K562 (cell line): ENCODE measurements at regions not wholly inside any gene's neighbourhood (a gene's known extent, or its start where the extent isn't known, plus 50 kb on each side); places are given as distances from the start of the nearest gene placed in this dataset.

Experiments
- ATAC-seq: fragments of 200-7000 bp; cut with Tn5 transposase; 3 replicates; pipeline ENCODE4 v1.9.1; 2020; ENCODE audit warnings: moderate library complexity
- BruUV-seq: library from RNA; stranded (reverse); fragments of 400-500 nt; replicated peaks from 2 replicates; lab custom pipeline; 2021; lab: Mats Ljungman, UMichigan
- CTCF ChIA-PET: fragments of 300-600 bp; formaldehyde crosslinking; extraction: SDS; loops from one replicate; lab custom pipeline; 2021; ENCODE audit warnings: low intra/inter-chr PET ratio; lab: Yijun Ruan, JAX
- POLR2A ChIA-PET: fragments of 300-600, 350-650 bp; sonication (Branson Sonifier 250); formaldehyde crosslinking; extraction: SDS; loops from one replicate; lab custom pipeline; 2021; ENCODE audit warnings: antibody characterized with exemption, inconsistent platforms; lab: Yijun Ruan, JAX
- DNase-seq, 4 experiments: peaks; one replicate each; pipeline versions ENCODE4 v3.0.0 to v3.0.0-alpha.2; 2011 to 2018; ENCODE audit warnings: low spot score in 3 of 4, mixed read lengths in 3 of 4; ENCODE audit errors: extremely low read depth in 1 of 4
- FAIRE-seq: peaks from 2 replicates; lab custom pipeline; 2011; peaks lifted over from hg19 to GRCh38; lab: Jason Lieb, UNC
- H2AFZ ChIP-seq: 2 replicates; pipeline ENCODE4 v1.6.0; 2011; ENCODE audit warnings: low read depth, low read length, control low read depth, inconsistent platforms
- H3K27ac ChIP-seq: fragments of 200-600 bp; 3 replicates; pipeline ENCODE4 v1.8.0; 2011; ENCODE audit warnings: low read depth, mild to moderate bottlenecking, control low read depth, inconsistent platforms, low read length, moderate library complexity, mixed read lengths; ENCODE audit errors: extremely low read depth
- H3K27me3 ChIP-seq, 2 experiments: fragments of 300-600 bp in 1 of 2; 2 replicates in 1 of 2; 3 replicates in 1 of 2; pipeline versions ENCODE4 v1.6.0 to v1.8.0; 2011; ENCODE audit warnings: inconsistent platforms in 2 of 2, low read length in 2 of 2, mild to moderate bottlenecking in 1 of 2, mixed read lengths in 1 of 2, moderate library complexity in 1 of 2; ENCODE audit not compliant: control insufficient read depth in 2 of 2, insufficient read depth in 2 of 2
- H3K36me3 ChIP-seq: fragments of 300-600 bp; 3 replicates; pipeline ENCODE4 v1.8.0; 2011; ENCODE audit warnings: mild to moderate bottlenecking, low read length, inconsistent platforms; ENCODE audit not compliant: control insufficient read depth, insufficient read depth
- H3K4me1 ChIP-seq, 2 experiments: fragments of 200-600 bp in 1 of 2; replicated peaks in 1 of 2; 2 replicates in 1 of 2; 3 replicates in 1 of 2; pipeline versions ENCODE4 v1.5.1 to v1.8.0; 2011; ENCODE audit warnings: inconsistent platforms in 2 of 2, low read length in 2 of 2, mild to moderate bottlenecking in 1 of 2, mixed read lengths in 1 of 2, moderate library complexity in 1 of 2; ENCODE audit not compliant: control insufficient read depth in 2 of 2, insufficient read depth in 2 of 2
- H3K4me2 ChIP-seq: 2 replicates; pipeline ENCODE4 v1.6.1; 2011; ENCODE audit warnings: low read length, control low read depth, inconsistent platforms, mixed read lengths; ENCODE audit not compliant: insufficient read depth
- H3K4me3 ChIP-seq: fragments of 200-600 bp; sonication (generic), shearing (Covaris generic); 2 replicates; pipeline ENCODE4 v1.5.1; 2016; ENCODE audit warnings: control low read depth, inconsistent platforms
- H3K79me2 ChIP-seq: fragments of 200-600 bp; 3 replicates; pipeline ENCODE4 v1.8.0; 2011; ENCODE audit warnings: low read length, inconsistent platforms; ENCODE audit not compliant: control insufficient read depth, insufficient read depth
- H3K9ac ChIP-seq, 2 experiments: 2 replicates each; pipeline versions ENCODE4 v1.6.0 to v1.6.1; 2011; ENCODE audit warnings: low read depth in 2 of 2, low read length in 2 of 2, control low read depth in 1 of 2, inconsistent platforms in 1 of 2, mild to moderate bottlenecking in 1 of 2, mixed read lengths in 1 of 2; ENCODE audit not compliant: insufficient read depth in 1 of 2
- H3K9me1 ChIP-seq: one replicate; pipeline ENCODE4 v1.6.0; 2011; ENCODE audit warnings: inconsistent platforms, mild to moderate bottlenecking, low read length, moderate library complexity; ENCODE audit not compliant: control insufficient read depth, insufficient read depth
- H3K9me3 ChIP-seq: replicated peaks from 2 replicates; pipeline ENCODE4 v1.5.1; 2011; ENCODE audit warnings: low read depth, low read length, inconsistent platforms; ENCODE audit not compliant: control insufficient read depth, insufficient read depth
- H4K20me1 ChIP-seq: replicated peaks from 2 replicates; pipeline ENCODE4 v1.6.1; 2011; ENCODE audit warnings: low read length, inconsistent platforms, mixed read lengths; ENCODE audit not compliant: control insufficient read depth, insufficient read depth
- CUX1 ChIP-seq: fragments of 200-800 bp; sonication (Bioruptor generic); IDR thresholded peaks from 2 replicates; pipeline ENCODE4 v1.6.1; 2016; ENCODE audit warnings: missing genetic modification characterization, missing compliant biosample characterization
- DDX20 ChIP-seq: fragments of 450-650 bp; IDR thresholded peaks from 2 replicates; pipeline ENCODE4 v1.6.1; 2016; ENCODE audit warnings: missing genetic modification characterization, low read depth, mild to moderate bottlenecking, missing compliant biosample characterization, moderate library complexity
- HDAC1 ChIP-seq, 2 experiments: fragments of 450-650 bp; IDR thresholded peaks; 2 replicates each; pipeline ENCODE4 v1.6.1; 2016 to 2017; ENCODE audit warnings: inconsistent platforms in 1 of 2, mild to moderate bottlenecking in 1 of 2, moderate library complexity in 1 of 2
- KDM1A ChIP-seq, 2 experiments: fragments of 450-650 bp; IDR thresholded peaks; 2 replicates each; pipeline ENCODE4 v1.6.1; 2016; ENCODE audit warnings: mild to moderate bottlenecking in 2 of 2
- NCOA2 ChIP-seq, 2 experiments: fragments of 450-650 bp; IDR thresholded peaks; 2 replicates each; pipeline ENCODE4 v1.6.1; 2018; ENCODE audit warnings: mild to moderate bottlenecking in 2 of 2, moderate library complexity in 1 of 2; ENCODE audit not compliant: partially characterized antibody in 2 of 2
- PRDM10 ChIP-seq: fragments of 450-650 bp; IDR thresholded peaks from 2 replicates; pipeline ENCODE4 v1.6.1; 2018; ENCODE audit not compliant: partially characterized antibody
- PRPF4 ChIP-seq: fragments of 200-400 bp; formaldehyde crosslinking; IDR thresholded peaks from one replicate; pipeline ENCODE4 v1.6.1; 2017; ENCODE audit warnings: low read length, low read depth, mild to moderate bottlenecking; ENCODE audit not compliant: insufficient read depth, poor library complexity, severe bottlenecking
- RFX7 ChIP-seq: fragments of 250-450 bp; sonication (Bioruptor Pico); IDR thresholded peaks from 2 replicates; pipeline ENCODE4 v1.5.1; 2021; ENCODE audit warnings: mild to moderate bottlenecking
- SNRNP70 ChIP-seq: fragments of 200-400 bp; formaldehyde crosslinking; optimal IDR thresholded peaks from 2 replicates; pipeline ENCODE3; 2017; ENCODE audit warnings: low read depth, low read length
- TCFL5 ChIP-seq: fragments of 250-450 bp; sonication (Bioruptor Pico); conservative IDR thresholded peaks from 2 replicates; pipeline ENCODE4 v1.6.1; 2021; ENCODE audit warnings: mild to moderate bottlenecking, moderate library complexity, matching md5 sums
- U2AF2 ChIP-seq: fragments of 200-400 bp; formaldehyde crosslinking; optimal IDR thresholded peaks from 2 replicates; pipeline ENCODE3; 2017; ENCODE audit warnings: low read depth, mild to moderate bottlenecking, low read length
- ZNF408 ChIP-seq: fragments of 250-450 bp; sonication (Bioruptor Pico); IDR thresholded peaks from 2 replicates; pipeline ENCODE4 v1.4.0; 2020; ENCODE audit warnings: low read depth, mild to moderate bottlenecking, moderate library complexity
- ZNF41 ChIP-seq: fragments of 250-450 bp; sonication (Bioruptor Pico); conservative IDR thresholded peaks from 2 replicates; pipeline ENCODE4 v1.4.0; 2020; ENCODE audit warnings: mild to moderate bottlenecking
- ZNF696 ChIP-seq: fragments of 250-450 bp; sonication (Bioruptor Pico); conservative IDR thresholded peaks from 2 replicates; pipeline ENCODE4 v1.4.0; 2020; ENCODE audit warnings: mild to moderate bottlenecking, moderate library complexity
- WGBS: fragments of 100-300 bp; shearing (Covaris generic); methylation state at CpG from one replicate; pipeline ENCODE4 v1.1.6; 2016; ENCODE audit warnings: low coverage, mixed read lengths; ENCODE audit not compliant: insufficient coverage; ENCODE audit errors: missing lambda C conversion rate; 5-methylcytosine and 5-hydroxymethylcytosine counted together
- in situ Hi-C: fragments of 300-500 bp; cut with MboI; formaldehyde crosslinking; loops from 4 replicates; pipeline ENCODE4 v1.15.0; 2018; ENCODE audit warnings: inconsistent platforms, mixed read lengths
- intact Hi-C: fragments of 100-400 bp; cut with micrococcal nuclease; formaldehyde crosslinking; loops from 2 replicates; pipeline ENCODE4 v1.14.2; 2022

- Histone ChIP-seq H3K9me1 (no peaks in the 10 kb centered on the region), H3K27me3 (no peaks in the 10 kb centered on the region; a peak in 1 of 5 replicates), H4K20me1 (no peaks in the 10 kb centered on the region), H2AFZ (no peak overlapping the region), H3K9me3 (no peaks in the 10 kb centered on the region), H3K9ac (no peak overlapping the region), H3K4me1 (no peaks in the 10 kb centered on the region; a peak in 1 of 5 replicates), H3K4me2 (no peak overlapping the region), H3K4me3 (no peak overlapping the region), H3K79me2 (no peaks in the 10 kb centered on the region), H3K36me3 (no peaks in the 10 kb centered on the region), H3K27ac (no peak overlapping the region)
- no TSS peak for BruUV-seq
- CTCF ChIA-PET, result no interaction called here
- POLR2A ChIA-PET, result no interaction called here
- WGBS, result 0% methylated on average over 17 of the region's 19 CpGs
- no peak for FAIRE-seq
- no peak for ATAC-seq
- in situ Hi-C loops (loop anchor here (10.0 kb wide), 1 partner anchor 1497 kb away; no protein-coding TSS in a partner anchor), intact Hi-C loops (no loop called here)
- DNase-seq, result no peak
- TF ChIP-seq KDM1A (IDR thresholded peaks at IDR 0.05) (no peak), PRPF4 (no peak), PRDM10 (no peak), U2AF2 (no peak), TCFL5 (CRISPR knock-in tag) (no peak), HDAC1 (IDR thresholded peaks at IDR 0.05) (no peak), ZNF408 (CRISPR knock-in tag) (no peak), CUX1 (CRISPR knock-in tag) (no peak), NCOA2 (IDR thresholded peaks at IDR 0.05; ENCODE audit: partially characterized antibody in 2 of 2) (no peak), ZNF696 (CRISPR knock-in tag) (no peak), ZNF41 (CRISPR knock-in tag) (no peak), RFX7 (CRISPR knock-in tag) (no peak), DDX20 (no peak), SNRNP70 (no peak)
Observed at GRCh38 chr3:127141921-127142730, 50.8 kb upstream of the PRR23E start.
